B cell (primary cell): ENCODE measurements at regions not wholly inside any gene's neighbourhood (a gene's known extent, or its start where the extent isn't known, plus 50 kb on each side); places are given as distances from the start of the nearest gene placed in this dataset.

Source experiments
- CTCF ChIP-seq: fragments of 200-600 bp; IDR thresholded peaks from one replicate; pipeline ENCODE4 v1.8.0; 2022; ENCODE audit warnings: antibody characterized with exemption, mild to moderate bottlenecking
- EZH2 ChIP-seq: IDR thresholded peaks from 2 replicates; pipeline ENCODE4 v1.6.1; 2012; ENCODE audit warnings: borderline replicate concordance, low read depth, mild to moderate bottlenecking, moderate library complexity, low read length; ENCODE audit not compliant: insufficient read depth, poor library complexity, severe bottlenecking

GRCh38 chr3:59161048-59161447 is 111.2 kb upstream of the CFAP20DC start:
- TF ChIP-seq CTCF = no peak
- TF ChIP-seq EZH2 = no peak
